HG02840 (cell line): ENCODE measurements at regions not wholly inside any gene's neighbourhood (a gene's known extent, or its start where the extent isn't known, plus 50 kb on each side); places are given as distances from the start of the nearest gene placed in this dataset.
"Not testable (repeated sequence)": the region's sequence is repeated elsewhere in the genome, so short reads cannot be mapped to it uniquely, and the experiment has no call there.

Experiments used
- ATAC-seq: cut with Tn5 transposase; IDR thresholded peaks from one replicate; pipeline ENCODE4 v1.9.1; 2021; ENCODE audit warnings: mild to moderate bottlenecking, moderate library complexity, moderate number of reproducible peaks; ENCODE audit not compliant: unreplicated experiment, low FRiP score

DNA sequence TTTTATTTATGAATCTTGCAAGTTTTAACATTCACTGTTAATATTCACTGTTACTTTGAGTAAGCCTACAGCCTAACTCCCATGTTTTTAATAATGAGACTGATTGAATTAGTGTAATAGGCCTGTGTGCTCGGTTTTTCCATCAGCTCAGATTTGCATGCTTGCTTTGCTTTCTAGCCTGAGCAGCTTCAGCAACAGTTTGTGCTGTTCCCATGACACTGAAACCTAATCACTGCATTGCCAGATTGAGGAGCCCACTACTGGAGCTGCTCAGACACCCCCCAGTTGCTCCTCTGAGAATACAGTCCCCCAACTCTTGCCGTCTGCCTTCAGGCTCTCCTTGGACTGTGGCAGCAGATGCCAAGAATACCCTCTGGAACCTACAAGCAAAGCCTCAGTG is 695.4 kb downstream of the BRINP3 start:
- no peak for ATAC-seq

DNA sequence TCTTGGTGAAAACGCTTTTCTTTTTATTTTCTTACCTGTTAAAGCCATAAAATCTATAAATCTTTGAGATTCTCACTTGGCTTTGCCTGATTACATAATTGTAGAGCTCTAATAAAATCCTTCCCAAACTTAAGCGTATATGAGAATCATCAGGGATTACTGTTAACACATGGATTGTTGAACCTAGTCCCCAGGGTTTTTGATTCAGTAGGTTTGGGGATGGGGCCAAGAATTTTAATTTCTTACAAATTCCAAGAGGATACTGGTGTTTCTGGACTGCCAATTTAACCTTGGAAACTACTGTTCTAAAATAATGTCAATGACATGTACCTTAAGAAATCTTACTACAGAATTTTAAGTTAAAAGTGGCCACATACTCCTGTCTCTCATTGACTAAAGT is 694.2 kb downstream of the BRINP3 start:
- no peak for ATAC-seq

DNA sequence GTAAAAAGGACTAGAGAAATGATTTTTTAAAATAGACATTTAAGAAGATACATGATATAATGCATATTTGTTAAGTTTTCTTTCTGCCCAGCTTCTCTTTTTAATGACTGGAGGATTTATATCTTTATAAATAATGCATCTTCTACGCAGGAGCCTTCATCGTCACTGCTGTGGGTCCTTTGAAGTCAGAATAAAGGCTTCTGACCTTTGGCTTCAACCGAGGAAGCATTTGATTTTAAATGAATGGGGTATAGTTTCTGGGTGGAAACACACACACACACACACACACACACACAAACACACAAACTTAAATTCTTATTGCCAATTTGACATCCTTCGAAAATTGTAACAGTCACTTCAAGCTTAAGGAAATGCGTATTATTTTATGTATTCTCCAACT is 690.9 kb downstream of the BRINP3 start:
- no peak for ATAC-seq

DNA sequence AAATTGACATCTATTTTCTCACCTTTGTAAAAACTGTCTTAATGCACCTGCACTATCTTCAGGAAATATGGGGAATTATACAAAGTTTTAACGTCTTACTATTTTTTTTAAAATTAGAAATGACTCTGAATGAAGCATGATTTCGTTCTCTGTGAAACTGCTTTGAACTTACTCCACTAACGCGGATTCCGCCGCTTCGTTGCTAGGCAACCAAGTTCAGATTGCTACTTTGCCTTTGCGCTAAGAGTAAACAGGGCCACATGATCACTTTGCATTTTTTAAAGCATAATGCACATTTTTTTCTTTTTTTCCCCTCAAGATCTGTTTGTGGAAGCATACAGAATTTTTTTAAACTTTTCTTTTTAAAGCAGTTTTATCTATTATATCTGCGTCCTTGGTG is 690.5 kb downstream of the BRINP3 start:
- ATAC-seq = no peak

DNA sequence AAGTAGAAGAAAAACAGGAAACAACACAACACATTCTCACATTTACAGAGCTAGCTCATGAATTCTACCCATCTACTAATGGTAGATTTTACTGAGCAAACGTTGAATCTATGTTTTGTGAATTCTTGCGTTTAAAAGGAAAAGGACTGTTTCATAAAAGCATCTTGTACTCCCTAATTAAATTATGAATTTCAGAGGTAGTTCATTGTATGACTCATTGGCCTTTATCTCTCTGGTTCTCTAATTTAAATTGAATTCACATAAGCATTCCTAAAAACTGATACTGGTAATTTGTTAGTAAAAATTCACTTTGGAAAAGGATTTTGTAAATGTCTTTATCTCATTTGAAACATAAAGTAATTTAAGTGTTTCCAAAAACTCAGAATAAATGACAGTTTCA is 687.3 kb downstream of the BRINP3 start:
- no peak for ATAC-seq

DNA sequence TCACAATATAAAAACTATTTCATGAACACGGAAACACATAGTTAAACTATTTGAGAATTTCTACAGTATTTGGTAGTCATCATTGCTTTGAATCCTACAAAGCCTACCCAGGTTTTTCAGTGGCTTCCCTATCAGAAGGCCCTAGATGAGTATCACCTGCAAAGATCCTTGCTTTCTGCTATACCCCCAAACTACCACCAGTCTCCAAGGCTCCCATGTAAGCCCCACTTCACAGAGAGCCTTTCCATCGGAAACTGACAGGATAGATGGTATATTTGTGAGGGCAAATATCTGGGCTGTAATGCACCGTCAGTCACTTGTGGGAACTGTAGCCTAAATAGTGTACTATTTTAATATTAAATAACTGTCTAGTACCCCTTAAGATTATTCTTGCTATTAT is 674.3 kb downstream of the BRINP3 start:
- no peak for ATAC-seq

DNA sequence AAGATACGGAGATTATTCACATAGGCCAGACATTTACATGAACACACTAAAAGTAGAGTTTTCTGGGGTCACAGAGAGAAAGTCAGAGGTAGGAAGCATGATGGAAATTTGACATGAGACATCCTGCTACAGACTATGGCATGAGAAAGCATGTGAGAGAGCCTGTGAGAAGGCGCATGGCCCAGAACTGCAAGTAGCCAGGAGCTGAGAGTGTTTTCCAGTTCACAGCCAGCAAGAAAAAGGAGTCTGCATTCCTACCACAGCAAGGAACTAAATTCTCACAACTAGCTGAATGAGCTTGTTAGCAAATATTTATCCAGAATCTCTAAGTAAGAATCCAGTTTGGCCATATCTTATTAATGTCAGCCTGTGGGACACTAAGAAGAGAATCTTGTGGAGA is 673.3 kb downstream of the BRINP3 start:
- ATAC-seq = no peak

DNA sequence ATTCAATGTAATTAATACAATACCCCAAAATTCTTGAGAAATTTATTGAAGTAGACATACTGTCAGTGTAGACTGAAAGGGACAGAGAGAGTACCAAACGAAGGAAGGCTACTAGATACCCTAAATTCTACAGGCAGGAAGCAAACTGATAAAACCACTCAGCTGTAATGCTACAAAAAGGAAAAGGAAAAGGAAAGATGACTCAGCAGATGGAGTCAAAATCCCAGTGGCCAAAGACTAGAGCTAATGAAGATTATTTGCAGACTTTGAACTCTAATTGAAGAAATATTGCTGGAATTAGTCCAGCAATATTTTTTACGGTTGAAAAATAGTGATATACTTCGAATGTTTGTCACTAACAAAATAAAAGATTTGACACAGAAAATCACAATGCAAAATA is 671.9 kb downstream of the BRINP3 start:
- no peak for ATAC-seq

DNA sequence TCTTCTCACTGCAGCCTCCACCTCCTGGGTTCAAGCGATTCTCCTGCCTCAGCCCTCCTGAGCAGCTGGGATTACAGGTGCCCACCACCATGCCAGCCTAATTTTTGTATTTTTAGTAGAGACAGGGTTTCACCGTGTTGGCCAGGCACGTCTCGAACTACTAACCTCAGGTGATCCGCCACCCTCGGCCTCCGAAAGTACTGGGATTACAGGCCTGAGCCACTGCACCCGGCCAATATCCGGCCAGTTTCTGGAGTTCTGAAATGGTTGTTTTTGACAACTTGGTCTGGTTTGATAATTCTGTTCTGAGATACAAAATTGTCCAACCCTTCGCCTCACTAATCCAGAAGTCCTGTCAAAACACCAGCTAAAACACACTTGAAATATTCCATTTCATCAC is 667.0 kb downstream of the BRINP3 start:
- ATAC-seq = not testable (repeated sequence)

DNA sequence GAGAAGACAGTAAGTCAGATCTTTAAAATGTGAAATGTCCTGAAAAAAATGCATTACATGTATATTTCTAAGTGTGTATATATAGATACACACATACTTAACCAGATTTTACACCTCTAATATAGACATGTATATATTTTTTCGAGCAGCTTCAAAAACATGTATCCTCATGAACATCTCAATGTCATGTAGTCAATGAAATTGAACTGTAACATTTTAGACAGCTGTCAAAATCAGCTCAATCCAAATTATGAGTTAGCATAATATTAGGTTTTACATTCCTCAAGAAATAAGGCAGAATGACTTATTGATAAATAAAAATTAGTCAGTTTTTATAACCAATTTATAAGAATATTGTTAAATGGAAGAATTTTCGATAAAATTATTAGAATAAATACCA is 665.7 kb downstream of the BRINP3 start:
- no peak for ATAC-seq

DNA sequence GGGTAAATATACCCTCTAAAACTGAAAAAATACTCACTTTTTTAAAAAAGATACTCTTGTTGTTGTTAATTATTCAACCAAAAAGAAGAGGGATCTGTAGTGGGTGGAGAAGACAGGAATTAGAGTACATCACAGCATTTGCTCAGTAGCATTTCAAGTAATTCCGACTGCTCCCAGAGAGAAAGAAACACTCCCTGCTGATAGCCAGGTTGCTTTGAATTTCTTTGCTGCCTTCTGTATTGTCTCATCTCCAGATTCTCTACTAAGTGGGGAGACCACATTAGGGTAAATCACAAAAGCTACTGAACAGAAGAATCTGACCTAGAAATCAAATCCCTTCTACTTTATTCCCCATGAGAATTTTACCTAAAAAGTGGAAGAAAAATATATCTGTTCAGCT is 661.1 kb downstream of the BRINP3 start:
- no peak for ATAC-seq

DNA sequence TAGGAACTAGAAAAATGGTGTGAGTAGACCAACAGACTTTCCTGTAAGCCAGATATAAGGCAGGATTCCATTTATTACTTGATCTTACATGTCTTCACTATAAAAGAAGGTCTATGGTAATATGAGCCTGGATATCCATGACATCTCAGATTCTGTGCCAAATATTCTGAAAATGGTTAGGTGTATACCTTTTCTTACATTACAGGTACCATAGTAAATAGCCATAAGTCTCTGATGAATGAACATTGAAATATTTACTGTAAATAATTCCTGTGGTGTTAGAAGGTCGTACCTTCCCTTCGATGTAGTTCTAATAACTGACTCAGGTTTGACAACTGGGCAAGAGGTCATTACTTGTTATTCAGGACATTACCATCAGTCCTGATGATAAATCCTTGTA is 657.9 kb downstream of the BRINP3 start:
- ATAC-seq = no peak

DNA sequence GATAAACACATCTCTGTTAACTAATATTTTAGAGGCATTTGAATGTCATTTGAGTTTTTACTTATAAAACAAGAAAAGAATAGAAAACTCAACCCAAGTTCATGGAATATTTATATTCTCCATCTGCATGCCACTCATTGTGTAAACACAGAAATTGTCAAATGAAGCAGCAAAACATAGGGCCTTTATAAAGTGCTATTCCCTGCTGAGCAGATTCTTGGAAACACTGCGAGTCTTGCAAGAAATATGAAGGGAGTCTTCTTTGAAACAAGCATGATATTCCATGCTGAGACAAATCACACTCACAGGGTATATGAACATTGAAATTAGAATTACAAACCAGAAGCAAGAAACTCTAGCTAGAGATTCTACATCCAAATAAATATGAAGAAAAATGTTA is 655.8 kb downstream of the BRINP3 start:
- no peak for ATAC-seq

DNA sequence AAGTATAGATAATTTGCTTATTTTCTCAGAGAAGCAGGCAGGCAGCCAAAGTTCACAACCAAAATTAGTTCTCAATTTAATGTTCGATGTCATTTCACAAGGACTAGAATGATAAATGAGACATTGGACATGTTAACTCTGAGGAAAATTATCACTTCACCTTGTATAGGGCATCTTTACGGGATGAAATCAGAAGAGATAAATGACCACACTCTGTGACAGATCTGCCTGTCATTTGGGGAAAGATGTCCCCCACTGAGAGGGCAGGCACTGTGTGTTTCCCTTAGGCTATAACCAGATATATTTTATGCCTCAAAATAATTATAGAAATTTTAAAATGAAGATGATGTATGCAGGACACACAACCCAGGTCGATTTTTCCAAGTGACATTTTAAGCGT is 642.9 kb downstream of the BRINP3 start:
- ATAC-seq = no peak

DNA sequence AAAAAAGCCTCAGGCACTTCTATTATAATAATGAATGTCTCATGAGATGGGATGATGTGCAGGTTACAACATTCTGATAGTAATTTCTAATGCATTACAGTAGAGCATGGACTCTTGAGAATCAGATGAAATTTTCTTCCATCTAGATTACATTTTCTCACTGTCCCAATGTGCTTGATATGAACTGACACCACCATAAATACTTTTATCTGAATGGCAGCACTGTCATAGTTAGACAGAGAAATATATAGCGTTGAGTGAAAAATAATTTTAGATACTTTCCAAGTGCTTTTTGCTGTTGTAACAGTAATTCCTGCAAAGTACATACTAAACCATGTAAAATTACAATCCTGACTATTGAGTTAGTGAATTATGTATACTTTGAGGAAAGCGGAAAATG is 630.1 kb downstream of the BRINP3 start:
- no peak for ATAC-seq

DNA sequence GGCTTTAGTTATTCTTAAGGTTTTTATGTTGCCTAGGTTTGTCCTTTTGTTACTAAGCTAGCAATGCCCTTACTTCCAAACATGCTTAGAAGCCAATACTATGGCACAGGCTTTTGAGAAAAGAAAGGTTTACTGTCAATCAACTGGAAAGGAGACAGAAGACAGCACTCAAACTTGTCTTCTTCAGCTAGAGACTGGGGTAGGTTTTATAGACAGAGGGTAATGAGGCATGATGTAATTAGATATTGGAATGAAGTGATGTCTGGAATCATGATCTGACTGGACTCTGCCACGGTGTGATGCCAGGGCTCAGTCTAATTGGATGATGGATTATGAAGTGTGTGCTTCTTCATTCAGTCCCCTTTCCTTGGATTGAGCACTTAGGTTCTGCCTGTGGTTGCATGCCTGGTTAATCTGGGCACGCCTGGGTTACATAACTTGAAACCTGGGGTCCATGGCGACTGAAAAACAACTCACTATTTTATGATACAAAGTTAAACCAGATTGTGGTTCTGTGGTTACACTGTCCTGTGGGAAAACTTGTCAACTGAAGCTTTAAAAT is 625.8 kb downstream of the BRINP3 start:
- no peak for ATAC-seq

DNA sequence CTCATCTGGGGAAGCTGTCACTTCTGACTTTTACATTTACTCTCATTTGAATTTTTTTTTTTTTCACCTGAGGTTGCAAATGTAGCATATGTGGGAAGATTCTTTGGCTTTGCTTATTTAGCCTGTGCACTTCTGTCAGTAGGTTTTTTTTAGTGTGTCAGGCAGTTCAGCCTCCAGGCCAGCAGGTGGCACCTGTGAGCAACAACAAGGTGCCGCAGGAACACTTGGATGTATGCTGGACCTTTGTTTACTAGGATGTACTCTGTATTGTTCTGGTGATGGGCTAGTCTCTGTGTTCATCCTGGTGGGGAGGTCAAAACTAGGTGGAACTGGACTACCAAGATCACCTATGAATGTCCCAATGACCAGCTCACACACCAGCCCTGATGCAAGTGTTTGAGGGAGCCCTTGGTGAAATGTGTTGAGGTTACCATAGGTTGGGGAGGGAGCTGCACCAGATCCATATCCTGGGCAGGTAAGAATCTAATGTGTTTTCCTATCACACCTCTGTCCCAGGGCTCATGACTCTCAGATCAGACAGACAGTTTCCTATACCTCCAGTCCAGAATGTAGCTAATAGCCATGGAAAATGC is 618.2 kb downstream of the BRINP3 start:
- peak; percentile 62 for ATAC-seq

DNA sequence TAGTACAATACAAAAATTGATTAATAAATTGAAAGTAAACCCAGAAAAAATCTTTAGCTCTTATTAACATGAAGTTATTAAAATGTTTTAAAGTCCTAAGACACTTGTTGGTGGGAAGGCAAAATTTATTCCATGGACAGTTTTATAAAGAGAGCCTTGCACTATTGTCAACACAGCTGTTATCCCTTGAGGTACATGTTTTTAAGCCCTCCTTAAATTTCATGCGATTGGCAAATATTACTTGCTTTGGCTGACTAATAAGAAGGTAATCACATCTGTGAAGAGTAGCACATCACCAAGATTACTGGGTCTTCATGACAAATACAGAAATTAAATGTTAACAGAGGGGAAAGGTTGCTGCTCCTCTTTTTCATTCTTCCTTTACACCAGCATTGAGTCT is 611.1 kb downstream of the BRINP3 start:
- no peak for ATAC-seq

DNA sequence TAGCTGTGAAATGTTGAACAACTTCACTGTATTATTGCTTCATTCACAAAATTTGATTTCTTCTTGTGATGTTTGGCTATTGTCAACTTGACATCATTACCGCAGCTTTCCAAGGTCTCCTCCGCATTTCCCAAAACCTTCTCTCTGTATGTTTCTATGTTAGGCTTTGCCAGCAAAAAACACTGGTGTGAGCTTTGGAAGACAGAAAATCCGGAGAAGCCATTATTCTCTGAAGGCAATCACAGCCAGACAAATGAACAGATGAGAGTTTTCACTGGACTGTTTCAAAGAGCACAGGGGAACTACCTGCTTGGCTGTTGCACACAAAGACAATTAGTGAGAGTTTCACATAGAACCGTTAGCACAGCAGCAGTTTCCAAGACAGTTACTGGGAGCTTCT is 609.6 kb downstream of the BRINP3 start:
- no peak for ATAC-seq

DNA sequence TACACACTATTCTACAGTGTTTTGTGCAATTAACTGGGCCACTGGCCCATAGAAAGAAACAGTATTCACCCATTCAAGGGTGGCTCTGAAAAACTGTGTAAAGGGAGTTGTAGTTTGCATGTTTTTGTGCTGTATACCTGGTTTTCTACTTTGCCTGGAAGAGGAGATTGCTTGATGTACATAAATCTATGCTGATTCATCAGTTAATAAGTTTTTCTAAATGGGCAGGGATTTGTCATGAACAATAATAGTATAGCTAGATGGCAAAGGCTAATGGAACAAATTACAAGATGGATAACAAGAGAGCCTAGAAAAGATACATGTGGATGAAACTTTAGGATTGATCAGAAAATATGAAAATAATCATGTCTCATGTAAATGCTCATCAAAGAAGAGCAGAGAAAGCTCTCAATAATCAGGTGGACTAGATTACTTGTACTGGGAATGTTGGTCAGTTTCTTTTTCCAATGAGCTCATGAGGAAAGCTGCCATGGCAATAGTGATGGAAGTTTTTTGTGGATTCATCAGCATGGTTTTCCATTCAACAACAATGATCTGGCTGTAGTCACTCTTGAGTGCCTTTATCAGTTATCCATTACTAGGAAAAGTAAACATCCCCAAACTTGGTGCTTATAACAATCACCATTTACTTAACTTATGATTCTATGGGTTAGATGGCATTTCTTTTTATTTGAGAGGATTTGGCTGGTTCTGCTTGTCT is 602.8 kb downstream of the BRINP3 start:
- ATAC-seq = no peak

DNA sequence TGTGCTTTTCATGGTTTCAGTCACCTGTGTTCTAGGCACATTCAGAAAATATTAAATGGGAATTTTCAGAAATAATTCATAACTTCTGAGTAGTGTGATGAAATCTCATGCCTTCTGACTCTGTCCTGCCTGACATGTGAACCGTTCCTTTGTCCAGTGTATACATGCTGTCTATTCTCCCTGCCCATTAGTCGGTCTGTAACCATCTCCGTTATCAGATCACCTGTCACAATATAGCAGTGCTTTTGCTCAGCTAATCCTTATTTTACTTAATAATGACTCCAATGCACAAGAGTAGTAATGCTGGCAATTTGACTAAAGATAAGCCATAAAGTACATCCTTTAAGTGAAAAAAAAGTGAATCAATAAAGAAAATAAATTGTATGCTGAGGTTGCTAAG is 597.5 kb downstream of the BRINP3 start:
- no peak for ATAC-seq

DNA sequence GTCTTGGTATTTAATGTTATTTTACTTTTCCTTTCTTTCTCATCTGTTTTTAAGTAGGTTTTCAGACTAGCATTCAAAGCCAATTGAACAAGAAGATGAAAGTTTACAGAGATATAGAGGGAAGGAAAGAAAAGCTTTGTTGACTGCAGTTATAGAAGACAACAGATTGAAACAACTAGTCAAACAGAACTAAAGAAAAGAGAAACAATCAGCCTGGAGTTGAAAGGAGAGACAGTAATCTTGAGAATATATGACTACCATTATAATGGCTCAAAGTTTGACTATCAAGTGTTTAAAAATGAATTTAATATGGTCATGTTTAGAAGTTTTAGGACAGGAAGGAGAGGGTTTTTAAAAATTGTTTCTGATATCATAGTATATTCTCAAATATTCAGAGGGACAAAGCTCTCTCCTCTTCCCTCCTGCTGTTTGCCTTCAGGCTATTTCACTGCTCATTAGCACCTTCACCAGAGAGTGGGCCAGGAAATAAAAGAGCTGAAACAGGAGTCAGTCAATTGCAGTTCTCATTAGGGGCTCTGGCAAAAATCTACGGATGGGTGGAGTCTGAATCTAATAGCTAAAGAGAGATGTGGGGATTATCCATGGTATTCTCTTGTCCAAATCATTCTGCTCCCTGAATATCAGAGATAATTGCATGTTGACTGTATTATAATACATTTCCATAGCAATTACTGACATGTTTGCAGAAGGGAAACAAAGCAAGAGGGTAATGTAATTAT is 577.8 kb downstream of the BRINP3 start:
- no peak for ATAC-seq
